ENCODE measurements at regions not wholly inside any gene's neighbourhood (a gene's known extent, or its start where the extent isn't known, plus 50 kb on each side); places are given as distances from the start of the nearest gene placed in this dataset.

DNA sequence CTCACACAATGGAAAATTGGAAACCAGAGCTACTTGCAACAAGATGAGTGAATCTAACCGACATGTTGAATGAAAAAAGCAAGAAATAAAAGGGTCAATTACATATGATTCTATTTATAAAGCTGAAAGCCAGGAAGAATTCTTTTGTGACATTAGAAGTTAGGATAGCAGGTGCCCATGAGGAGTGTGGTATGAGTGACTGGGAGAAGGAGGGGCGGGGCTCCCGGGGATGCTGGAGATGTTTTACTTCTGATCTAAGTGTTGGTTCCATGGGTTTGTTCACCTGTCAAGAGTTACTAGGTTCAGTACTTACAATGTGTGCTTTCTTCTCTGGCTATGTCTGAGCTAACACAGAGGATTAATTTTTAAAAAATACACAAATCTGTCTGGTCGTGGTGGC lies 60.8 kb downstream of the NSMCE3 start:
- H3K9me3 Mint-ChIP-seq: no peaks in the 10 kb centered on the region
- H3K4me3 Mint-ChIP-seq: no peak overlapping the region
- peaks cover 67% of the 10 kb centered on the region for H3K27me3 Mint-ChIP-seq
- no peaks in the 10 kb centered on the region for H3K36me3 Mint-ChIP-seq (ENCODE audit: insufficient read depth)
- no peaks in the 10 kb centered on the region for H3K4me1 Mint-ChIP-seq
- ATAC-seq (replicated peaks; ENCODE audit: extremely low read depth, poor library complexity, severe bottlenecking) (no peak), DNase-seq (ENCODE audit: low spot score in 2 of 2) (no peak)
- H3K27ac Mint-ChIP-seq (ENCODE audit: low read depth): no peak overlapping the region

DNA sequence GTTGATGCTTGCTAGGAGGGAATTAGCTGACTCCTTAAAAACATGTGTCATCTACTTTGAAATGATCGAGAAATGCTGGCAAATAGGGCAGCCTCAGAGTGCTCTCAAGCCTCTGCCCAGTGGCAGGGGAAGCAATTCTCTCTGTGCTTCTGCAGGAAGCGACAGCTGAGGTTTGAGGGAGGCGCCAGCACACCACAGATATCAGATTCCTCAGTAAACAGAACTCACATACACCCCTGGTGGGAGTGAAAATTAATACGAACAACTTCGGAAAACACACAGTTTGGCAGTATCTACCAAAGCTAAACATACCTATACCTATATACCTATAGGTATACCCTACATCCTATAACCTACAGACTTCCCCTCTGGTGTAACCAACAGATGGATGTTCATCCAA lies 61.3 kb downstream of the NSMCE3 start:
- H3K27ac Mint-ChIP-seq (ENCODE audit: low read depth): no peak overlapping the region
- peaks cover 72% of the 10 kb centered on the region for H3K27me3 Mint-ChIP-seq
- no peaks in the 10 kb centered on the region for H3K4me1 Mint-ChIP-seq
- no peaks in the 10 kb centered on the region for H3K9me3 Mint-ChIP-seq
- no peaks in the 10 kb centered on the region for H3K36me3 Mint-ChIP-seq (ENCODE audit: insufficient read depth)
- ATAC-seq (replicated peaks; ENCODE audit: extremely low read depth, poor library complexity, severe bottlenecking): no peak
- DNase-seq (ENCODE audit: low spot score in 2 of 2): no peak
- H3K4me3 Mint-ChIP-seq: no peak overlapping the region

DNA sequence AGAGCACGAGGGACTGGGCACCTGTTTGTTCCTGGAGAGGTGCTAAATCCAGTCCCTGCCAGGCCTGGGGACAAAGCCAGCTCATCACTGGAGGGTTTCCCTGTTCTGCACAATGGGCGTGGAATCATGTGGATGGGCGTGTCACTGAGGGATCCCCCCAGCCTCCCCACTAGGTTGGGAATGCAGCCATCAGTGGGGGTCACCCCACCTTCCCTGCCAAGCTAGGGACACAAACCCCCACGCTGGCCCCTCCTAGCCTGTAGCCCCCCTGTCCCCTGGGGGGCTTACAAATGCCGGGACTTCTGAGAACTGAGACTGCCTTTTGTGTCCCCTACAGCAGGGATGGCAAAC lies 61.9 kb downstream of the NSMCE3 start:
- Mint-ChIP-seq H3K36me3 (ENCODE audit: insufficient read depth) (no peaks in the 10 kb centered on the region), H3K27me3 (peaks cover 78% of the 10 kb centered on the region), H3K27ac (ENCODE audit: low read depth) (no peak overlapping the region), H3K9me3 (no peaks in the 10 kb centered on the region), H3K4me1 (no peaks in the 10 kb centered on the region), H3K4me3 (no peak overlapping the region)
- no peak for ATAC-seq (replicated peaks; ENCODE audit: extremely low read depth, poor library complexity, severe bottlenecking)
- no peak for DNase-seq (ENCODE audit: low spot score in 2 of 2)

DNA sequence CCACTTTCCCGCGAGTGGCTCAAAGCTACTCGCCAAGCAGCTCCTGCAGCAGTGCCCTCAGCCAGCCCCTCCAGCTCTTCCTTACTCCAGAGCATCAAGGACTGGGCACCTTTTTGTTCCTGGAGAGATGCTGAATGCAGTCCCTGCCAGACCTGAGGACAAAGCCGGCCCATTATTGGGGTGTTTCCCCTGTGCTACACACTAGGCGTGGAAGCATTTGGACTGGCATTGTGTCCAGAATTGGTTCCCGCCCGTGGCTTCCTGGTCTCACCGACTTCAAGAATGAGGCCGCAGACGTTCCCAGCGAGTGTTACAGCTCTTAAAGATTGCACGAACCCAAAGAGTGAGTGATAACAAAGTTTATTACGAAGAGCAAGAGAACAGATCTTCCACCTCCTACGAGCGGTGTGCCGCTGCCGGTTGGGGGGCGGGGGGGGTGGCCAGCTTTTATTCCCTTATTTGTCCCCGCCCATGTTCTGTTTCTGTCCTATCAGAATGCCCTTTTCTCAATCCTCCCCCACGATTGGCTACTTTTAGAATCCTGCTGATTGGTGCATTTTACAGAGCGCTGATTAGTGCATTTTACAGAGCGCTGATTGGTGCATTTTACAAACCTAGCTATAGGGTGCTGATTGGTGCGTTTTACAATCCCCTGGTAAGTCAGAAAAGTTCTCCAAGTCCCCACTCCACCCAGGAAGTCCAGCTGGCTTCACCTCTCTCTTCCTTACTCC lies 62.4 kb downstream of the NSMCE3 start:
- H3K9me3 Mint-ChIP-seq: no peaks in the 10 kb centered on the region
- H3K36me3 Mint-ChIP-seq (ENCODE audit: insufficient read depth): no peaks in the 10 kb centered on the region
- DNase-seq (ENCODE audit: low spot score in 2 of 2) (no peak), ATAC-seq (replicated peaks; ENCODE audit: extremely low read depth, poor library complexity, severe bottlenecking) (no peak)
- peaks cover 83% of the 10 kb centered on the region for H3K27me3 Mint-ChIP-seq
- H3K27ac Mint-ChIP-seq (ENCODE audit: low read depth): no peak overlapping the region
- H3K4me3 Mint-ChIP-seq: no peak overlapping the region
- H3K4me1 Mint-ChIP-seq: no peaks in the 10 kb centered on the region

DNA sequence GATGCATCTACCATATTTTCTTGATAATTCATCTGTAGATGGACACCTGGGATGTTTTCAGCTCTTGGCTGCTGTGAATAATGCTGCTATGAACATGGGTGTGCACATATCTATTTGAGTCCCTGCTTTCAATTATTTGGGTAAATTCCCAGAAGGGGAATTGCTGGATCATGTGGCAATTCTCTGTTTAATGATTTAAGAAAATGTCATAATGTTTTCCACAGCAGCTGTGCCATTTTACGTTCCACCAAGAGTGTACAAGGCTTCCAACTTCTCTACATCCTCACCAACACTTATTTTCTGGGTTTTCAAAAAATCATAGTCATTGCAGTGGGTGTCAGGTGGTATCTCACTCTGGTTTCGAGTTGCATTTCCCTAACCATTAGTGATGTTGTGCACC lies 64.4 kb downstream of the NSMCE3 start:
- no peaks in the 10 kb centered on the region for H3K9me3 Mint-ChIP-seq
- ATAC-seq (replicated peaks; ENCODE audit: extremely low read depth, poor library complexity, severe bottlenecking) (no peak), DNase-seq (ENCODE audit: low spot score in 2 of 2) (no peak)
- H3K4me3 Mint-ChIP-seq: no peak overlapping the region
- peaks cover 71% of the 10 kb centered on the region for H3K27me3 Mint-ChIP-seq
- no peak overlapping the region for H3K27ac Mint-ChIP-seq (ENCODE audit: low read depth)
- H3K36me3 Mint-ChIP-seq (ENCODE audit: insufficient read depth): no peaks in the 10 kb centered on the region
- no peaks in the 10 kb centered on the region for H3K4me1 Mint-ChIP-seq

DNA sequence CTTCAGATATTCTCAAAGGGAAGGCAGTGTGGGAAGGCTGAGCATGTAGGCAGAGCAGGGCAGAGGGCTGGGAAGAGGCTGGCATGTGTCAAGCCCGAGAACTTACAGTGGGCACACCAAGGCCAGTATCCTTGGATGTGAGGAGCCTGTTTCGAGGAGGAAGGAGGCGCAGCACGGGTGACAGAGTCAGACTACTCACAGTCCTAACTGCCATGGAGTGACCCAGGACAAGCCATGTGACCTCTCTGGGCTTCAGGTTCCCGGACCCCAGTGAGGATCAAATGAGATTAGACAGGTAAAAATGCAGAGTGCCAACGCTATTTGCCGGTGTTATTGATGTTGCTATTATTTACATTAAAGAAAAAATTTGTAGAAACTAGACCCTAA lies 65.3 kb downstream of the NSMCE3 start:
- no peaks in the 10 kb centered on the region for H3K9me3 Mint-ChIP-seq
- H3K4me3 Mint-ChIP-seq: no peak overlapping the region
- peaks cover 62% of the 10 kb centered on the region for H3K27me3 Mint-ChIP-seq
- no peaks in the 10 kb centered on the region for H3K4me1 Mint-ChIP-seq
- no peaks in the 10 kb centered on the region for H3K36me3 Mint-ChIP-seq (ENCODE audit: insufficient read depth)
- H3K27ac Mint-ChIP-seq (ENCODE audit: low read depth): no peak overlapping the region
- DNase-seq (ENCODE audit: low spot score in 2 of 2) (no peak), ATAC-seq (replicated peaks; ENCODE audit: extremely low read depth, poor library complexity, severe bottlenecking) (no peak)

DNA sequence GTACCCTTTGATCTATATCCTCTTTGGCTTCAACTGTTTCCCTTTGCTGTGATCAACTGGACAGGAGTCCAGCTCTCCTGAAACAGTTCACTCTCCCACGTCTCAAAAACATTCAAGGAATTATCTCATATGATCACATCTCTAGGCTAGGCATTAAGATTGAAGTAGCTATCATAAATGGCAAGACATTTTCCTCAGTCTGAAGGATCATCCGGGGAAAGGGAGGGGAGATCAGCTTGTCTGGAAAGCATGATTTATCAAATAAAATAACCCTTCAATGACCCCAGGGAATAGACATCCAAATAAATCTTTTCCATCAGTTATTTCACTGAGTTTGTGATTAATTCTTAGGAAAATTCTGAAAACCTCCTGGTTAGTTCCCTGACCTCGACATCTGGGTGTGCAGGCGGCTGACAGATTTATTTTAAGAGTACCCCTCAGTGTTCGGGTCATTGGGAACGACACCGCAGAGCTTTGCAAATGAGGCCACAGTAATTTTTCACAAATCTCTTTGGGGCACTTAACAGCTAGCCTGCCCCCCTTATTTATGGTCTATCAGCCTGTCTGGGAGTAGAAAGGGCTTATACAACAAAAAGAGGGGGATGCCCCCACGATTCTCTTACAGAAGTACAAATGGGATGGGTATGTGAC lies 65.8 kb downstream of the NSMCE3 start:
- no peak overlapping the region for H3K27ac Mint-ChIP-seq (ENCODE audit: low read depth)
- H3K4me1 Mint-ChIP-seq: no peaks in the 10 kb centered on the region
- no peaks in the 10 kb centered on the region for H3K36me3 Mint-ChIP-seq (ENCODE audit: insufficient read depth)
- no peak overlapping the region for H3K4me3 Mint-ChIP-seq
- ATAC-seq (replicated peaks; ENCODE audit: extremely low read depth, poor library complexity, severe bottlenecking) (no peak), DNase-seq (ENCODE audit: low spot score in 2 of 2) (no peak)
- H3K27me3 Mint-ChIP-seq: peaks cover 57% of the 10 kb centered on the region
- no peaks in the 10 kb centered on the region for H3K9me3 Mint-ChIP-seq

DNA sequence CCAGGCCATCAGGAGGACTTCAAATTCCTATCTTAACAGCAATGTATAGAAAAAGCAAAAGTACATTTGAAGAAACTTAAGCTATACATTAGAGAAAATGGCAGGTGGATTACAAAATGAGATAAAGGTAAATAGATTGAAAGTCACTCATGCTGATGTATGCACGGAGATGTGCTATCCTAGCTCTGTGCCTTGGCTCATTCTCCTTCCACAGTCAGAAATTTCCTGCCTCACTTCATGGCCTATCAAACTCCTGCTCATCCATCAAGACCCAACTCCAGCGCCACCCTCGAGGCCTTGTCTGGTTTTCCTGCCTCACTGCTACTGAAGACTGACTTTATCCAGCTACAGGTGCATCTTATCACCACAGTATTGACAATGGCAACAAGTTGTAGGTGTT lies 72.9 kb downstream of the NSMCE3 start:
- H3K4me3 Mint-ChIP-seq: no peak overlapping the region
- no peak for ATAC-seq (replicated peaks; ENCODE audit: extremely low read depth, poor library complexity, severe bottlenecking)
- peaks cover 38% of the 10 kb centered on the region for H3K27me3 Mint-ChIP-seq
- no peak overlapping the region for H3K27ac Mint-ChIP-seq (ENCODE audit: low read depth)
- no peak for DNase-seq (ENCODE audit: low spot score in 2 of 2)
- H3K36me3 Mint-ChIP-seq (ENCODE audit: insufficient read depth): no peaks in the 10 kb centered on the region
- H3K9me3 Mint-ChIP-seq: no peaks in the 10 kb centered on the region
- H3K4me1 Mint-ChIP-seq: no peaks in the 10 kb centered on the region

DNA sequence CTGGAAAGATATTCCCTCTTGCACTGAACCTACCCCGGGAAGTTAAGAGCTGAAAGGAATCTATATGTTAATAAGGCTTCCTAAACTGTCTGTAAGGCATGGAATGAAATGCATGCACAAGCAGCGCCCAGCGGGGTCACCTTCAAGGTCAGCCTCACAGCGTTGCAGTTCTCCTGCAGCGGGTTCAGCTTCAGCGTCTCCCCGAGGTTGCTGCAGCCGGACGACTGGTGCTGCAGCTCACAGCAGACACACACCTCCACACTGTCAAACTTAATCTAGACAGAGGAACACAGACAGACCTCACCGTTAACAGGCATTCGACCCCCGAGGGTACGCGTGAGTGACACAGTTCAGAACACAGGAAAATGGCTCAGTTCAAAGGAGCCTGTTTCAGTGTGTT lies 73.3 kb downstream of the NSMCE3 start:
- Mint-ChIP-seq H3K27me3 (peaks cover 41% of the 10 kb centered on the region), H3K36me3 (ENCODE audit: insufficient read depth) (no peaks in the 10 kb centered on the region), H3K9me3 (no peaks in the 10 kb centered on the region), H3K4me3 (no peak overlapping the region), H3K4me1 (no peaks in the 10 kb centered on the region), H3K27ac (ENCODE audit: low read depth) (no peak overlapping the region)
- ATAC-seq (replicated peaks; ENCODE audit: extremely low read depth, poor library complexity, severe bottlenecking): no peak
- no peak for DNase-seq (ENCODE audit: low spot score in 2 of 2)

DNA sequence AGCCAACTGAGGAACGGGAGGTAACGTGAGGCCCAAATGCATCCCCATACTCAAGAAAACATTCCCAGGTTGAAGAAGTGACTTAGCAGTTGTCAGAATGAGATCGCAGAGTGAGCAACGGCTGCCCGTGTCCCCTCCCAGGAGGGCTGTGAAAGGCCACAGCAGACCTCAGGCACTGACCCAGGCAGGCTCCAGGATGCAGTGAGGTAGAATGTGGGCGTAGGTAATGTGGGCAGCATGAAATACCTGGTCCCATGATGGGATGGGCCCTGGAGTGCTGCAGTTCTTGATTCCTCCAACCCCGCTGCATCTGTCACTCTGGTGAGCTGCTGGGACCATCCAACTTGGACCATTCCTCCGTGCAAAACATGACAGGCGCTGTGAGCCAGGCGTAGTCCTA lies 74.8 kb downstream of the NSMCE3 start:
- DNase-seq (ENCODE audit: low spot score in 2 of 2) (no peak), ATAC-seq (replicated peaks; ENCODE audit: extremely low read depth, poor library complexity, severe bottlenecking) (no peak)
- Mint-ChIP-seq H3K4me3 (no peak overlapping the region), H3K9me3 (no peaks in the 10 kb centered on the region), H3K27me3 (peaks cover 54% of the 10 kb centered on the region), H3K27ac (ENCODE audit: low read depth) (no peak overlapping the region), H3K4me1 (no peaks in the 10 kb centered on the region), H3K36me3 (ENCODE audit: insufficient read depth) (no peaks in the 10 kb centered on the region)

DNA sequence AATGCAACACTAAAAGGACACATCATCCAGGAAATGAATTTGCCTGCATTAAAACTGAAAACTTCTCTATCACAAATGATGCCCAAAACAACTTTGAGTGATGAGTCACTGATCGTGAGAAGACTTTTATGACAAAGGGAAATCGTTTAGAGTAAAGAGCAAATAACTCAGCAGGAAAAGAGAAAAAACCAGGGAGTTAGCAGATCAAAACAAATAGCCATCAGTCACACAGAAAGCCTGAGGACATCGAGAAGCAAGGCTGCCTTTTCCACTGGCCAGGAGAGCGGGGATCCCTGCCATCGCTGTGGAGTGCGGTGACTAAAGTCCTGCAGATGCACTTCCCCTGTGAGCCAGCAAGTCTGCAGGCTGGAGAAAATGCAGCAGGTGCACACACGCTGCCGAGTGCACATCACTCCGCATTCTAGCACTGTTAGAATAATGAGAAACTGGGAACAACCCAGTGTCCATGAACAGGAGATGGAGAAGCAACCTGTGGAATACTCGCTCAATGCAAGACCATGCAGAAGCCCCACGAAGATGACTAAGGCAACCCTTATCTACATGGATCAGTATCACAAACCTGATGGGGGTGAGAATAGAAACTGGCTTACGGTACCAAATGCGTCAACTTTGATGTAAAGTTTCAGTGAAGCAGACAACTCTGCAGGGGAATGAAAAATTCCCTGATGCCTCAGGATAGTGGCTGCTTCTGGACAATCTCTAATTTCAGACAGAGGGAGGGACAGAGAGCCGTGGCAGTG lies 86.4 kb downstream of the NSMCE3 start:
- no peaks in the 10 kb centered on the region for H3K4me1 Mint-ChIP-seq
- DNase-seq (ENCODE audit: low spot score in 2 of 2) (no peak), ATAC-seq (replicated peaks; ENCODE audit: extremely low read depth, poor library complexity, severe bottlenecking) (no peak)
- no peak overlapping the region for H3K4me3 Mint-ChIP-seq
- peaks cover 45% of the 10 kb centered on the region for H3K27me3 Mint-ChIP-seq
- no peaks in the 10 kb centered on the region for H3K9me3 Mint-ChIP-seq
- no peaks in the 10 kb centered on the region for H3K36me3 Mint-ChIP-seq (ENCODE audit: insufficient read depth)
- H3K27ac Mint-ChIP-seq (ENCODE audit: low read depth): no peak overlapping the region

DNA sequence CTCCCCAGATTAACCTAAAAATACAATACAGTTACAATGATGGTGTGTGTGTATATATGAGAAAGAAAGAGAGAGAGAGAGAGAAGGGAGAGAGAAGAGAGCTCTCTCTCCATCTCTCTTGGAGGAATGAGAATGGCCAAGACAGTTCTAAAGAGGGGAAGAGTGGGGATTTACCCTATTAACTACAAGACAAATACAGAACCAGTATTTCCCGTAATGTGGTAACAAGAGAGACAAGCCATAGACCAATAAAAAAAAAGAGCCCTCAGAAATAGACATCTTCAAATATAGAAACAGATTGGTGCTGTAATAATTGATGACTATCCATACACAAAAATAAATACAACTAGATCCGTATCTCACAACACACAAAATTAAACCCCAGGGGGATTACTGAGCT lies 87.0 kb downstream of the NSMCE3 start:
- Mint-ChIP-seq H3K4me1 (no peaks in the 10 kb centered on the region), H3K4me3 (no peak overlapping the region), H3K9me3 (no peaks in the 10 kb centered on the region), H3K27me3 (peaks cover 41% of the 10 kb centered on the region), H3K36me3 (ENCODE audit: insufficient read depth) (no peaks in the 10 kb centered on the region), H3K27ac (ENCODE audit: low read depth) (no peak overlapping the region)
- ATAC-seq (replicated peaks; ENCODE audit: extremely low read depth, poor library complexity, severe bottlenecking): no peak
- DNase-seq (ENCODE audit: low spot score in 2 of 2): no peak
